Fibroblast of lung (primary cell): ENCODE measurements at regions not wholly inside any gene's neighbourhood (a gene's known extent, or its start where the extent isn't known, plus 50 kb on each side); places are given as distances from the start of the nearest gene placed in this dataset.

Source experiments
- CTCF ChIP-seq, 2 donors: IDR thresholded peaks in 1 of 2; conservative IDR thresholded peaks in 1 of 2; 1 replicate in 1 of 2; 2 replicates in 1 of 2; pipeline ENCODE4 v1.5.1; 2011 to 2012; ENCODE audit warnings: low read length in 2 of 2, control low read depth in 1 of 2, inconsistent platforms in 1 of 2, low read depth in 1 of 2, mild to moderate bottlenecking in 1 of 2
- EZH2 ChIP-seq: IDR thresholded peaks from 2 replicates; pipeline ENCODE4 v1.5.1; 2012; ENCODE audit warnings: low read length, control low read depth, mild to moderate bottlenecking; ENCODE audit errors: missing control alignments

- TF ChIP-seq CTCF (conservative IDR thresholded peaks at IDR 0.05 in 1 of 2, IDR thresholded peaks at IDR 0.05 in 1 of 2; ENCODE audit: low read depth in 1 of 2, low read length in 2 of 2) = no peak
- no peak for TF ChIP-seq EZH2
Measured at GRCh38 chr14:73783107-73783727, 68.4 kb upstream of the PTGR2 start.
